Esophagus squamous epithelium (tissue), 5 donors: ENCODE measurements at regions not wholly inside any gene's neighbourhood (a gene's known extent, or its start where the extent isn't known, plus 50 kb on each side); places are given as distances from the start of the nearest gene placed in this dataset.
A peak's percentile ranks its signal among the peaks of the same experiment; 100 is the strongest.

Experiments used
- DNase-seq: peaks from one replicate; lab custom pipeline; 2025; lab: John Stamatoyannopoulos, UW
- H3K27ac ChIP-seq, 4 donors: fragments of 200-600 bp; sonication (generic); one replicate each; pipeline ENCODE4 v1.5.1; 2016 to 2019; ENCODE audit warnings: mild to moderate bottlenecking in 1 of 4
- H3K27me3 ChIP-seq, 4 donors: fragments of 200-600 bp; sonication (generic); 1 replicate in 3 of 4; 2 replicates in 1 of 4; pipeline versions ENCODE4 v1.5.1 to v1.6.0; 2017 to 2021; ENCODE audit warnings: antibody characterized with exemption in 1 of 4
- H3K36me3 ChIP-seq, 3 donors: fragments of 200-600 bp; sonication (generic); one replicate each; pipeline ENCODE4 v1.5.1; 2016 to 2019
- H3K4me1 ChIP-seq, 3 donors: fragments of 200-600 bp; sonication (generic); one replicate each; pipeline ENCODE4 v1.5.1; 2017 to 2019
- H3K4me3 ChIP-seq, 4 donors: fragments of 200-600 bp; sonication (generic); 1 replicate in 3 of 4; 2 replicates in 1 of 4; pipeline ENCODE4 v1.5.1; 2016 to 2019; ENCODE audit warnings: mild to moderate bottlenecking in 2 of 4, moderate library complexity in 1 of 4
- H3K9me3 ChIP-seq, 3 donors: fragments of 200-600 bp; sonication (generic); one replicate each; pipeline ENCODE4 v1.5.1; 2016 to 2019
- CTCF ChIP-seq, 6 experiments: fragments of 450-650 bp in 4 of 6; fragments of 200-600 bp in 2 of 6; sonication (generic) in 2 of 6; IDR thresholded peaks; one replicate each; pipeline ENCODE4 v1.5.1; 2016 to 2019; ENCODE audit warnings: antibody characterized with exemption in 6 of 6, mild to moderate bottlenecking in 4 of 6, moderate library complexity in 4 of 6
- POLR2A ChIP-seq, 4 donors: fragments of 450-650 bp; IDR thresholded peaks; one replicate each; pipeline ENCODE4 v1.6.1; 2017; ENCODE audit warnings: antibody characterized with exemption in 4 of 4, mild to moderate bottlenecking in 4 of 4, moderate library complexity in 3 of 4
- WGBS, 2 donors: methylation state at CpG; one replicate each; pipeline ENCODE4 v1.1.5; 2018; 5-methylcytosine and 5-hydroxymethylcytosine counted together
- intact Hi-C: fragments of 100-400 bp; cut with DNase I; formaldehyde crosslinking; loops from one replicate; pipeline ENCODE4 v1.15.0; 2022
- donor health status: DM: yes; HTN: yes; CAD: no.

- Histone ChIP-seq H3K4me1 (peaks cover 4 to 32% (median 21%) of the 10 kb centered on the region in 3 donors), H3K27me3 (no peaks in the 10 kb centered on the region), H3K4me3 (no peak overlapping the region), H3K36me3 (no peaks in the 10 kb centered on the region), H3K27ac (peak overlapping the region; percentile 50 to 83 (median 67)), H3K9me3 (no peaks in the 10 kb centered on the region)
- DNase-seq, result no peak
- WGBS, 2 donors, result 57 to 63% methylated on average over 4 of the region's 4 CpGs
- TF ChIP-seq CTCF (IDR thresholded peaks at IDR 0.05) (no peak), POLR2A (IDR thresholded peaks at IDR 0.05) (no peak)
- intact Hi-C loops, result no loop called here
These were observed 146.6 kb upstream of the CPEB2 start for GRCh38 chr4:14855719-14856061.

GRCh38 chr4:14856062-14856933 lies 146.0 kb upstream of the CPEB2 start:
- Histone ChIP-seq H3K27me3 (peaks cover 0 to under 1% (median 0%) of the 10 kb centered on the region in 4 donors), H3K4me1 (peaks cover 4 to 28% (median 21%) of the 10 kb centered on the region in 3 donors), H3K27ac (peak overlapping the region; percentile 50 to 83 (median 67)), H3K9me3 (no peaks in the 10 kb centered on the region), H3K4me3 (no peak overlapping the region), H3K36me3 (no peaks in the 10 kb centered on the region)
- TF ChIP-seq CTCF (IDR thresholded peaks at IDR 0.05) (no peak), POLR2A (IDR thresholded peaks at IDR 0.05) (no peak)
- intact Hi-C loops, result no loop called here
- 13 to 16% methylated on average over 5 of the region's 5 CpGs for WGBS, 2 donors
- peak; percentile 12 for DNase-seq

- intact Hi-C loops, result no loop called here
- H3K9me3 ChIP-seq, result no peaks in the 10 kb centered on the region
- peak overlapping the region; percentile 50 to 83 (median 67) for H3K27ac ChIP-seq
- no peaks in the 10 kb centered on the region for H3K36me3 ChIP-seq
- TF ChIP-seq CTCF (IDR thresholded peaks at IDR 0.05) (no peak), POLR2A (IDR thresholded peaks at IDR 0.05) (no peak)
- peaks cover 0 to 7% (median 0%) of the 10 kb centered on the region in 4 donors for H3K27me3 ChIP-seq
- DNase-seq, result no peak
- H3K4me1 ChIP-seq, result peaks cover 4 to 28% (median 21%) of the 10 kb centered on the region in 3 donors
- H3K4me3 ChIP-seq, result no peak overlapping the region
- 67 to 80% methylated on average over 5 of the region's 5 CpGs for whole genome bisulfite sequencing, 2 donors
These were observed 145.4 kb upstream of the CPEB2 start for GRCh38 chr4:14856934-14857235.

GRCh38 chr4:14857475-14857874 lies 144.8 kb upstream of the CPEB2 start:
- Histone ChIP-seq H3K4me3 (no peak overlapping the region), H3K36me3 (no peaks in the 10 kb centered on the region), H3K27me3 (peaks cover 0 to 13% (median 0%) of the 10 kb centered on the region in 4 donors), H3K27ac (peak overlapping the region in 1 of 4 donors; percentile 83), H3K4me1 (peaks cover 4 to 30% (median 21%) of the 10 kb centered on the region in 3 donors), H3K9me3 (no peaks in the 10 kb centered on the region)
- 49 to 74% methylated on average over 3 of the region's 3 CpGs for WGBS, 2 donors
- TF ChIP-seq CTCF (IDR thresholded peaks at IDR 0.05), result no peak
- no peak for TF ChIP-seq POLR2A (IDR thresholded peaks at IDR 0.05)
- no peak for DNase-seq
- intact Hi-C loops, result no loop called here

GRCh38 chr4:14857981-14858380 lies 144.3 kb upstream of the CPEB2 start:
- Histone ChIP-seq H3K27ac (no peak overlapping the region), H3K36me3 (no peaks in the 10 kb centered on the region), H3K27me3 (peaks cover 0 to 18% (median 0%) of the 10 kb centered on the region in 4 donors), H3K4me1 (peaks cover 8 to 35% (median 21%) of the 10 kb centered on the region in 3 donors), H3K4me3 (no peak overlapping the region), H3K9me3 (no peaks in the 10 kb centered on the region)
- intact Hi-C loops, result no loop called here
- 78 to 86% methylated on average over 3 of the region's 3 CpGs for WGBS, 2 donors
- TF ChIP-seq CTCF (IDR thresholded peaks at IDR 0.05) (no peak), POLR2A (IDR thresholded peaks at IDR 0.05) (no peak)
- no peak for DNase-seq
